Tibial nerve (tissue), 4 donors: ENCODE measurements at regions not wholly inside any gene's neighbourhood (a gene's known extent, or its start where the extent isn't known, plus 50 kb on each side); places are given as distances from the start of the nearest gene placed in this dataset.

ENCODE experiments used
- DNase-seq, 2 donors: peaks; one replicate each; pipeline ENCODE4 v3.0.0-alpha.2; 2019; ENCODE audit warnings: low spot score in 2 of 2
- H3K27ac ChIP-seq, 4 donors: fragments of 200-600 bp; sonication (generic) in 3 of 4; one replicate each; pipeline ENCODE4 v1.5.1; 2017 to 2019; ENCODE audit warnings: mild to moderate bottlenecking in 1 of 4
- H3K27me3 ChIP-seq, 2 donors: fragments of 200-600 bp; sonication (generic) in 1 of 2; one replicate each; pipeline versions ENCODE4 v1.5.1 to v1.6.0; 2017 to 2019
- H3K36me3 ChIP-seq, 3 donors: fragments of 200-600 bp; sonication (generic); one replicate each; pipeline ENCODE4 v1.5.1; 2018 to 2019
- H3K4me1 ChIP-seq, 4 donors: fragments of 200-600 bp; sonication (generic) in 3 of 4; one replicate each; pipeline ENCODE4 v1.5.1; 2017 to 2019
- H3K4me3 ChIP-seq, 4 donors: fragments of 200-600 bp; sonication (generic) in 3 of 4; one replicate each; pipeline ENCODE4 v1.5.1; 2017 to 2019; ENCODE audit warnings: mild to moderate bottlenecking in 1 of 4, moderate library complexity in 1 of 4
- H3K9me3 ChIP-seq, 4 donors: fragments of 200-600 bp; sonication (generic) in 3 of 4; one replicate each; pipeline ENCODE4 v1.5.1; 2017 to 2019
- CTCF ChIP-seq, 5 experiments: fragments of 200-600 bp in 3 of 5; fragments of 450-650 bp in 2 of 5; sonication (generic) in 3 of 5; IDR thresholded peaks; one replicate each; pipeline ENCODE4 v1.5.1; 2016 to 2019; ENCODE audit warnings: antibody characterized with exemption in 5 of 5, mild to moderate bottlenecking in 3 of 5, moderate library complexity in 2 of 5
- EP300 ChIP-seq, 2 donors: sonication (generic); formaldehyde crosslinking; IDR thresholded peaks; one replicate each; pipeline ENCODE4 v1.6.1; 2017; ENCODE audit warnings: antibody characterized with exemption in 2 of 2, mild to moderate bottlenecking in 1 of 2
- POLR2A ChIP-seq, 2 donors: fragments of 450-650 bp; IDR thresholded peaks; one replicate each; pipeline ENCODE4 v1.6.1; 2017; ENCODE audit warnings: antibody characterized with exemption in 2 of 2, mild to moderate bottlenecking in 2 of 2, moderate library complexity in 2 of 2
- WGBS, 2 donors: methylation state at CpG; one replicate each; pipeline ENCODE4 v1.1.5; 2018; 5-methylcytosine and 5-hydroxymethylcytosine counted together

DNA sequence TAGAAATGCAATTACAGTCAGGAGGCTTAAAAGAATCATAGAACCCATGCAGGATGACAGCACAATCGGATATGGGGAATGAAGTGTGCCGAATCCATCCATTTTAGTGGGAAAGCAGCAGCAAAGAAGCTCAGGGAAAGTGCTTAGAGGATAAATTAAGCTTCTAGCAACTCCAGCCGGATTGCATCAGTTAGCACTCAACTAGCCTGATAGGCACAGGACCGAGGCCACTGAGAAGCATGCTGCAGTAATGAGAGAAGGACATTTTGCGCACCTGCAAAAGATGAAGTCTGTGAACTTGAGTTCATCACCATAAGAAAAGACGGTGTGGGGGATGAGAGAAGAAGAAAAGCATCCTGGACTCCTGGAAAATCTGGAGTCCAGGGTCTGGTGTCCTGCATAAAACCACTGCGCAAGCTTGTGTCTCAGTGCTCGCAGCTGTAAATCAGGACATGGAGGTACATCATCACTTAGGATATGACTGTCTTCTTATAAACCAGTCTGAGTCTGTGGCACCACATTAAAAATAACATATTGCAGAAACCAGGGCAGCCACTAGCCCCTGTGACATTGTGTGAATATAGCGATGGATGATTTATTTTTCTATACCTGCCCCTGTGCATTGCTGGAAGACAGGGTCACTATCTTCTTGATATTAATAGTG lies 665.5 kb upstream of the SOX11 start:
- TF ChIP-seq CTCF (IDR thresholded peaks at IDR 0.05), result no peak
- no peak for TF ChIP-seq EP300 (IDR thresholded peaks at IDR 0.05)
- TF ChIP-seq POLR2A (IDR thresholded peaks at IDR 0.05), result no peak
- Histone ChIP-seq H3K27me3 (no peaks in the 10 kb centered on the region), H3K9me3 (peaks cover 0 to 25% (median 1%) of the 10 kb centered on the region in 4 donors), H3K27ac (no peak overlapping the region), H3K4me3 (no peak overlapping the region), H3K36me3 (no peaks in the 10 kb centered on the region), H3K4me1 (no peaks in the 10 kb centered on the region)
- no peak for DNase-seq
- 87 to 88% methylated on average over 9 of the region's 9 CpGs for WGBS, 2 donors

DNA sequence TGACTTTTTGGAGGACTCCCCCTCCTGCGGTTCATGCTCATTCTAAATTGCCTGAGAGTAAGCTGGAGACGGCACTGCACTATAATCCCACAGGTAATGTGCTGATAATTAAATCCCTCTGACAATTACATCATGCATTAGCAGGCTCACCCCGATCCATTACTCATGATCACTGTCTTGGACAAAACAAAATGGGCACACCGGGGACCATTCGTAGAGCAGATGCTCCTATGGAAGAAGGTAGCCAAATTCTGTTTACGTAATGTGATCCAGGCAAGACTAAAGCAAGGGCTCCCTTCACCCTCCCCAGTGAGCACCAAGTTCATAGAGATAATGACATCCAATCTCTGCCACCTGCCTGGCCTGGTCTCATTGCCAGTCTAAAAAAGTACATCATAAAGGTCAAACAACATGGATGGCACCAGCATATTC lies 657.1 kb upstream of the SOX11 start:
- Histone ChIP-seq H3K4me3 (no peak overlapping the region), H3K27ac (no peak overlapping the region), H3K4me1 (no peaks in the 10 kb centered on the region), H3K27me3 (no peaks in the 10 kb centered on the region), H3K9me3 (no peaks in the 10 kb centered on the region), H3K36me3 (no peaks in the 10 kb centered on the region)
- WGBS, 2 donors, result 88 to 89% methylated on average over 6 of the region's 6 CpGs
- DNase-seq, result no peak
- TF ChIP-seq CTCF (IDR thresholded peaks at IDR 0.05), result no peak
- no peak for TF ChIP-seq EP300 (IDR thresholded peaks at IDR 0.05)
- TF ChIP-seq POLR2A (IDR thresholded peaks at IDR 0.05), result no peak

DNA sequence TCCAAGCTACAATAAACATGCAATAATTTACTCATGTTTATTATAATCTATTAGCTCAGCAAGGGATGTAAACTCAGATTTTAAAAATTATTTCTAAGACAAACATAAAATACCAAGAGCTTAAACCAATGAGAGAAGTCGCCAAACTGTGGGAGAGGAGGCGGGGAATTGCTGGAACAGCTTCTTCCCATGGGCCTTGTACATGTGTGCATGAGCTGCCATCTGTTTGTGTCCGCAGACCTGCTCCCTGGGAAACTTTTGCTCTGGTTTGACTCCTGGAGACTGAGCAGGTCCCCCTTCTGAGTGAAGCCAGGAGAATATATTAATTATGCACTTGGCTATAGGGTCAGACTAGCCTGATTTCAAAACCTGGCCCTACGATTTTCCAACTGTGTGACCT lies 655.9 kb upstream of the SOX11 start:
- H3K36me3 ChIP-seq, result no peaks in the 10 kb centered on the region
- H3K4me3 ChIP-seq, result no peak overlapping the region
- WGBS, 2 donors, result 73 to 76% methylated on average over 4 of the region's 4 CpGs
- no peak overlapping the region for H3K27ac ChIP-seq
- no peaks in the 10 kb centered on the region for H3K4me1 ChIP-seq
- H3K9me3 ChIP-seq, result no peaks in the 10 kb centered on the region
- DNase-seq, result no peak
- TF ChIP-seq POLR2A (IDR thresholded peaks at IDR 0.05) (no peak), CTCF (IDR thresholded peaks at IDR 0.05) (no peak), EP300 (IDR thresholded peaks at IDR 0.05) (no peak)
- H3K27me3 ChIP-seq, result no peaks in the 10 kb centered on the region

- H3K9me3 ChIP-seq, result no peaks in the 10 kb centered on the region
- DNase-seq, result no peak
- WGBS, 2 donors, result 79 to 81% methylated on average over 6 of the region's 6 CpGs
- no peaks in the 10 kb centered on the region for H3K4me1 ChIP-seq
- H3K27ac ChIP-seq, result no peak overlapping the region
- TF ChIP-seq POLR2A (IDR thresholded peaks at IDR 0.05), result no peak
- TF ChIP-seq CTCF (IDR thresholded peaks at IDR 0.05), result no peak
- no peak for TF ChIP-seq EP300 (IDR thresholded peaks at IDR 0.05)
- no peaks in the 10 kb centered on the region for H3K27me3 ChIP-seq
- no peaks in the 10 kb centered on the region for H3K36me3 ChIP-seq
- no peak overlapping the region for H3K4me3 ChIP-seq
Observed at GRCh38 chr2:5039241-5039975, 652.8 kb upstream of the SOX11 start.

DNA sequence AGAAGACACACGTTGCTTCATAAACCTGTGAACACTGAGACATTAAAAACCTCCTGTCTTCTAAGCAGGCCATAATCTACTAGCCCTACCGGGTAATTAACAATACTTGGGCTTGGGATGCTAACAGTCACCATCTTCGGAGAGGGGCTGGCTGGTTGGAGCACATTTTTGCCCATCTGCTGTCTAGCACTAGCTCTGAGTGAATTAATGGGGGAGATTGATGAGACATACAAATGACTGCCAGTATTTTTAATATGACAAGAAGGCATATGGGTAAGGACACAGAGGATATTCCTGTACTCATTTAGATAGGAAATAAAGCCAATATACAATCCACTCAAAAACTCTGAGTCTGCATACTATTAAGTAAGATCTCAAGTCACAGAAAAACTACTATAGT lies 651.6 kb upstream of the SOX11 start:
- H3K9me3 ChIP-seq, result no peaks in the 10 kb centered on the region

More for the DNA sequence above, 651.6 kb upstream of the SOX11 start:
- no peak overlapping the region for H3K27ac ChIP-seq
- no peaks in the 10 kb centered on the region for H3K27me3 ChIP-seq
- no peak overlapping the region for H3K4me3 ChIP-seq
- DNase-seq, result no peak
- no peaks in the 10 kb centered on the region for H3K4me1 ChIP-seq
- TF ChIP-seq CTCF (IDR thresholded peaks at IDR 0.05) (no peak), EP300 (IDR thresholded peaks at IDR 0.05) (no peak), POLR2A (IDR thresholded peaks at IDR 0.05) (no peak)
- no peaks in the 10 kb centered on the region for H3K36me3 ChIP-seq
- 85 to 94% methylated on average over 3 of the region's 3 CpGs for WGBS, 2 donors
